ENCODE measurements at regions not wholly inside any gene's neighbourhood (a gene's known extent, or its start where the extent isn't known, plus 50 kb on each side); places are given as distances from the start of the nearest gene placed in this dataset.

DNA sequence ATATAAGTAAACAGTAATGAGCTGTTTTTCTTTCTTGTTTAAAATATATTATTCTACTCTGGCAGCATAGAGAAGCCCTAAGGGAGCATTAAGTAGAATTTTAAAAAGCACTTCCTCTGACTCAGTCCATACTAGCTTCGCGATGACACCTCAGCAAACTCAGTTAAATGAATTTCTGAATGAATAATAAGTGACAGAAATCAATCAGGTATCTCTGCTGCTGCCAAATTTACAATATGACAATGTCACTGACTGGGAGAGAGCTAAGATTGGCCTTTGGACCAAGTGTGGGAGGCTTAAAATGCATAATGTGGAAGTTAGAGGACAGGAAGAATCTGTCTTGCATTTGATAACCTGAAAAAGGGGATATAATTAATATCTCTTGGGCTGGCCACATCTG, 296.1 kb downstream of the HHIPL2 start:
- TF ChIP-seq CTCF (IDR thresholded peaks at IDR 0.05) = no peak
- TF ChIP-seq POLR2A (IDR thresholded peaks at IDR 0.05) = no peak
